Osteoblast (primary cell): ENCODE measurements at regions not wholly inside any gene's neighbourhood (a gene's known extent, or its start where the extent isn't known, plus 50 kb on each side); places are given as distances from the start of the nearest gene placed in this dataset.

Experiments
- DNase-seq: peaks from one replicate; pipeline ENCODE4 v3.0.0; 2011; ENCODE audit warnings: low spot score, mixed read lengths; ENCODE audit not compliant: insufficient read length; ENCODE audit errors: missing footprints
- H2AFZ ChIP-seq: 2 replicates; pipeline ENCODE4 v1.6.0; 2011; ENCODE audit warnings: mild to moderate bottlenecking, low read length
- H3K27ac ChIP-seq: 2 replicates; pipeline ENCODE4 v1.5.1; 2011; ENCODE audit warnings: mild to moderate bottlenecking, low read depth, low read length, moderate library complexity
- H3K27me3 ChIP-seq: 2 replicates; pipeline ENCODE4 v1.6.0; 2012; ENCODE audit warnings: mild to moderate bottlenecking, control low read depth, inconsistent platforms, low read length, moderate library complexity; ENCODE audit not compliant: insufficient read depth
- H3K36me3 ChIP-seq: 2 replicates; pipeline ENCODE4 v1.5.1; 2011; ENCODE audit warnings: mild to moderate bottlenecking, low read length, control low read depth, moderate library complexity; ENCODE audit not compliant: insufficient read depth
- H3K4me1 ChIP-seq: 2 replicates; pipeline ENCODE4 v1.5.1; 2011; ENCODE audit warnings: mild to moderate bottlenecking, low read length, control low read depth, moderate library complexity; ENCODE audit not compliant: insufficient read depth
- H3K4me2 ChIP-seq: 2 replicates; pipeline ENCODE4 v1.6.0; 2011; ENCODE audit warnings: mild to moderate bottlenecking, low read length; ENCODE audit not compliant: insufficient read depth
- H3K4me3 ChIP-seq: fragments of 200-600 bp; sonication (generic); 3 replicates; pipeline ENCODE4 v1.5.1; 2012; ENCODE audit warnings: mild to moderate bottlenecking, low read length, inconsistent platforms; ENCODE audit not compliant: insufficient read depth
- H3K79me2 ChIP-seq: 2 replicates; pipeline ENCODE4 v1.6.0; 2012; ENCODE audit warnings: mild to moderate bottlenecking, low read length, control low read depth, inconsistent platforms; ENCODE audit not compliant: insufficient read depth
- H3K9me3 ChIP-seq: 2 replicates; pipeline ENCODE4 v1.5.1; 2011; ENCODE audit warnings: low read depth, low read length, control low read depth
- H4K20me1 ChIP-seq: 2 replicates; pipeline ENCODE4 v1.6.0; 2012; ENCODE audit warnings: mild to moderate bottlenecking, low read length, control low read depth; ENCODE audit not compliant: insufficient read depth
- TF ChIP-seq, protein P1 (sequence below): IDR thresholded peaks from 2 replicates; pipeline ENCODE4 v1.5.1; 2011; ENCODE audit warnings: mild to moderate bottlenecking, low read depth, low read length, moderate library complexity; ENCODE audit errors: extremely low read depth

- TF ChIP-seq, protein P1, sequence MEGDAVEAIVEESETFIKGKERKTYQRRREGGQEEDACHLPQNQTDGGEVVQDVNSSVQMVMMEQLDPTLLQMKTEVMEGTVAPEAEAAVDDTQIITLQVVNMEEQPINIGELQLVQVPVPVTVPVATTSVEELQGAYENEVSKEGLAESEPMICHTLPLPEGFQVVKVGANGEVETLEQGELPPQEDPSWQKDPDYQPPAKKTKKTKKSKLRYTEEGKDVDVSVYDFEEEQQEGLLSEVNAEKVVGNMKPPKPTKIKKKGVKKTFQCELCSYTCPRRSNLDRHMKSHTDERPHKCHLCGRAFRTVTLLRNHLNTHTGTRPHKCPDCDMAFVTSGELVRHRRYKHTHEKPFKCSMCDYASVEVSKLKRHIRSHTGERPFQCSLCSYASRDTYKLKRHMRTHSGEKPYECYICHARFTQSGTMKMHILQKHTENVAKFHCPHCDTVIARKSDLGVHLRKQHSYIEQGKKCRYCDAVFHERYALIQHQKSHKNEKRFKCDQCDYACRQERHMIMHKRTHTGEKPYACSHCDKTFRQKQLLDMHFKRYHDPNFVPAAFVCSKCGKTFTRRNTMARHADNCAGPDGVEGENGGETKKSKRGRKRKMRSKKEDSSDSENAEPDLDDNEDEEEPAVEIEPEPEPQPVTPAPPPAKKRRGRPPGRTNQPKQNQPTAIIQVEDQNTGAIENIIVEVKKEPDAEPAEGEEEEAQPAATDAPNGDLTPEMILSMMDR = no peak
- Histone ChIP-seq H3K79me2 (no peaks in the 10 kb centered on the region), H3K27ac (no peak overlapping the region), H4K20me1 (no peaks in the 10 kb centered on the region), H2AFZ (no peak overlapping the region), H3K36me3 (no peaks in the 10 kb centered on the region), H3K4me1 (no peaks in the 10 kb centered on the region), H3K4me2 (no peak overlapping the region), H3K9me3 (no peaks in the 10 kb centered on the region), H3K27me3 (no peaks in the 10 kb centered on the region), H3K4me3 (no peak overlapping the region)
- no peak for DNase-seq
Observed at GRCh38 chr9:86749161-86749893, 198.0 kb downstream of the GAS1 start.

DNA sequence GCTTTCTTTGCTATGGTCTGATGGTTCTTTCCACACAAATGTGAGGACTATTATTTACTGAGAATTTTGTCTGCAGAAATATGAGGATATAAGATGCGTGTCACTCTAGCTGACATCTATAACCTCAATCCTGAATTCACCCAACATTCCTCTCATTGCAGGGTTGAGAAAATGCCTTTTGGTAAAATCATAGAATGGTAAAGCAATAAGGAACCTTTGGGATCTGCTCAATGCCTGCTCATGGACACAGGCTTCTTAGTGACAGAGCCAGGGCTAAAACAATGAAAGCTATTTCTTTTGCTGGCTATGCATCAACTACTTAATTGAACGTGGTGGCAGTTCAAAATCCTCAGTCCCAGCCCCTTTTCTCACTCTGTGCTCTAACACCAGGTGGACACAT lies 199.6 kb downstream of the GAS1 start:
- TF ChIP-seq, protein P1 = no peak
- H3K4me2 ChIP-seq = no peak overlapping the region
- no peak for DNase-seq

DNA sequence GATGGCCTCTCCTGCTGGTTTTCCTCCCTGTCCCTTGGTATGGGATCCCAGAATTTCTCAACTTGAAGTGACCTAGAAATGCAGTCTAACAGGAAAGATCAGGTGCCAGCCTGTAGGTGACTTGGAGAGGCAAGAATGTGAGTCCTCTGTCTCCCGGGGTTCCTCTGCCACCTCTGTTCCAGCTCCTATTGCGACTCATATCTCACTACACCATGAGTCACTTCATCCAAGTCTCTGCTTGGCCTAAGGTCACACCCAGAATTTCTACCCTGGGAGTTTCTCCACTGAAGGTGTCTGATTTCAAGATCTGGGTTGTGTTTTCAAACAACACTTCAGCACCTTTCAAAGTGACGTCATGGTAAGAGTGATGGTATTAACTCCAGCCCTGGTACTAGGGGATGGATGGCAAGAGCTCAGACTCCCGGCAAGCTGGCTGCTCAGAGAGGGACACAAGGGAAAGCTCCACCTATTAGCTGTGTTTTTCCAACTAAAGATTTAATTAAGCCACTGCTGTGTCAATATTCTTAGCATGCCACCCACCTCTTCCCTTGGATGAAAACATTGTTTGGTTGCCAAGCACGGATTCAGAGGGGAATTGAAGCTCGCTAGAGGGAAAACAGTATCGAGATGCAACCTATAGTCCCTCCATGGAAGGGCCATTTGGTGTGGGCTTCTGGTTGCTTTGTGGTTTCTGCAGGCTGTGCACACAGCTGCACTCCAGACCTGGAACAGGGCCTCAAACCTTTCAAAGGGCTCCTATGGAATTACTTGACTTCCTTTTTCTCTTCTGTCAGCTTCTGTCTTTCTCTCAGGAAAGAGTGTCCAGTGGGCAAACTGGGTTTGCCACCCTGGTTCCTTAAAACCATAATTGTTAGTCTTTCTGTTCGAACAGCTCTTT lies 205.7 kb downstream of the GAS1 start:
- DNase-seq = peak; percentile 82
- Histone ChIP-seq H2AFZ (no peak overlapping the region), H3K27ac (no peak overlapping the region), H4K20me1 (no peaks in the 10 kb centered on the region), H3K36me3 (no peaks in the 10 kb centered on the region), H3K9me3 (no peaks in the 10 kb centered on the region), H3K4me1 (peaks cover 4% of the 10 kb centered on the region), H3K4me2 (peak overlapping the region; percentile 7), H3K27me3 (no peaks in the 10 kb centered on the region), H3K4me3 (no peak overlapping the region), H3K79me2 (no peaks in the 10 kb centered on the region)
- TF ChIP-seq, protein P1 = no peak

More for the DNA sequence above, 199.6 kb downstream of the GAS1 start:
- Histone ChIP-seq H2AFZ (no peak overlapping the region), H3K79me2 (no peaks in the 10 kb centered on the region), H3K9me3 (no peaks in the 10 kb centered on the region), H3K4me1 (no peaks in the 10 kb centered on the region), H3K27me3 (no peaks in the 10 kb centered on the region), H3K27ac (no peak overlapping the region), H3K4me3 (no peak overlapping the region), H3K36me3 (no peaks in the 10 kb centered on the region), H4K20me1 (no peaks in the 10 kb centered on the region)
